T47D (cell line): ENCODE measurements at regions not wholly inside any gene's neighbourhood (a gene's known extent, or its start where the extent isn't known, plus 50 kb on each side); places are given as distances from the start of the nearest gene placed in this dataset.
"Not testable (repeated sequence)": the region's sequence is repeated elsewhere in the genome, so short reads cannot be mapped to it uniquely, and the experiment has no call there.

Source experiments
- DNase-seq, 2 experiments: peaks; one replicate each; pipeline versions ENCODE4 v3.0.0 to v3.0.0-alpha.2; 2011 to 2012; ENCODE audit warnings: low read depth in 1 of 2, low spot score in 1 of 2
- JUND ChIP-seq: IDR thresholded peaks from 2 replicates; pipeline ENCODE4 v1.6.1; 2012; ENCODE audit warnings: low read depth
- in situ Hi-C: cut with HindIII; loops from 2 replicates; pipeline ENCODE4 v1.10.0; 2016; ENCODE audit warnings: low sequenced_read_pairs, low pct_unique_long_range_greater_than_20kb

DNA sequence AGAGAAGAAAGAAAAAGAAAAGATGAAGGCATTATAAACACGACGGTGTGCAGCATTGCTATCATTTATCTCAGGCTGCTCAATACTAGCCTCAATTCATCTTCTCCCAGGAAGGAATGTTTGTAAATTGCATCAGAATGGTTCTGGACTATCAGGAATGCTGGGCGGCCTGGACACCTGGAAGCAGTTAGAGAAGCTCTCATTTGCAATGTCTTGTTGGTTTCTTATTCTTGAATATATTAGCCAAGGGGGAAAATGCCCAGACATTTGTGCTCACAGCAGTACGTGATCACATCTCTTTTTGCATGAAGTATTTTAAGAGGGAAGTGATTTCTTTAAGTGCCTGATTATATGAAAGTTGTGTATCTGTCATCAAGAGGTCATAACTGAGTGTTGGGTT lies 85.6 kb upstream of the IMMP2L start:
- in situ Hi-C loops, result no loop called here
- no peak for TF ChIP-seq JUND
- DNase-seq, result no peak

DNA sequence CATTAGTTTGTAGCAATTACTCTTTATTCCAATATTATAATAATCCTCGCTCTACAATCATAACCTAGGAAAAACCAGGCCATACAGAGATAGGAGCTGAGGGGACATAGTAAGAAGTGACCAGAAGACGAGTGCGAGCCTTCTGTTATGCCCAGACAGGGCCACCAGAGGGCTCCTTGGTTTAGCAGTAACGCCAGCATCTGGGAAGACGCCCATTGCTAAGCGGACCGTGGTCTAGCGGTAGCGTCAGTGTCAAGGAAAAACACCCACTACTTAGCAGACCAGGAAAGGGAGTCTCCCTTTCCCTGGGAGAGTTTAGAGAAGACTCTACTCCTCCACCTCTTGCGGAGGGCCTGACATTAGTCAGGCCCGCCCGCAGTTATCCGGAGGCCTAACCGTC lies 82.3 kb upstream of the IMMP2L start:
- in situ Hi-C loops, result not testable (repeated sequence)
- DNase-seq, result peak in 1 of 2 experiments; percentile 60

DNA sequence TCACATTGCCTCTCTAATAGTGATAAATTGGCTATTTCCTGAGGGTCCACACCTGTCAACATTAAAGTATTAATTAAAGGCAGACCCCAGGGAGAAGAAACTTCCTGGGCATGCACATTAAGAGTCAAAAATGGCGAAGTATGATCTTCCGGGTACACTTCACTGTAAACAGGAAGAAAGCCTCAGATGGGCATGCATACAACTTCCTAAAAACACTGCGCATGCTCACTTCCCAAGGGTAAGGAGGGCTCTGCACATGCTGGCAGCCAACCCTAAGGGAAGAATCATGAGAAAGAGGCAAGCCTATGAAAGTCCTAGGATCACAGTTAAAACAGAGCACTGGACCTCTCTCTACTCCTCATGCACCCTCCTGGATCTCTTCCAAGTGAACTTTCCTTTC lies 80.1 kb upstream of the IMMP2L start:
- no peak for TF ChIP-seq JUND
- DNase-seq, result no peak
- in situ Hi-C loops, result no loop called here

DNA sequence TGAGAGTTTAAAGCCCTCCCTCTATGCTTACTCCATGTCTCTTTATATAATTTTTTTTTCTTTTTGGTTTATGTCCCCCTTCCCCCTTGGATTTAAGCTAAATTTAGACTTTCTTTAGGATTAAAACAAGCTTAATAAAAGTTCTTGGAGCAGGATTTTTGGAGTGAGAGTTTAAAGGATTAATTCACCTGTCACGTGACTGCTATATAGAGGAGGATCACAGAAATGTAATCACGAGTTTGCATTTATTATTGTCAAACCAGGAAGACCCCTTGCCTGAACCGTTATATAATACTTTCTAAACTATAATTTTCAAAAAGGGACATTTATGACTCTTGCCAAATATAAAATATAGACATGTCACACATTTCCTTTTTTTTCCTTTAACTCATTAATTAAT lies 78.1 kb upstream of the IMMP2L start:
- TF ChIP-seq JUND, result no peak
- no peak for DNase-seq
- in situ Hi-C loops, result no loop called here

DNA sequence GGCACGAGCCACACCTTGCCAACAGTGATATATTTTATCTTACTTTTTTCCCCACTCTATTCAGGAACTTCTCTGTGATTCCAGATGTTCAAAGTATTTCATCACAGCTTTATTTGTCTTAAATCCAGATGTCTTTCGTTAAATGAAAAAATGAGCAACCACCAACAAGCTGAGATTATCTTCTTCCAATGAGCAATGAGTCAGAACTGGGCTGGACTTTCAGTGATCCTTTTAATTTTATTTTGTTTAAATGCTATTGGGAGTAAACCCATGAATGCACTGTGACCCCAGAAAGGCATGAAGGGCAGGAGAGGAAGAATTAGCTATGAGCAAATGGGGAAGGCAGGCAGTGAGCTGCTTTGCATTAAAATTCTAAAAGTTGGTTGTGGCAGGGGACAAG lies 77.6 kb upstream of the IMMP2L start:
- DNase-seq, result no peak
- no peak for TF ChIP-seq JUND
- in situ Hi-C loops, result no loop called here

DNA sequence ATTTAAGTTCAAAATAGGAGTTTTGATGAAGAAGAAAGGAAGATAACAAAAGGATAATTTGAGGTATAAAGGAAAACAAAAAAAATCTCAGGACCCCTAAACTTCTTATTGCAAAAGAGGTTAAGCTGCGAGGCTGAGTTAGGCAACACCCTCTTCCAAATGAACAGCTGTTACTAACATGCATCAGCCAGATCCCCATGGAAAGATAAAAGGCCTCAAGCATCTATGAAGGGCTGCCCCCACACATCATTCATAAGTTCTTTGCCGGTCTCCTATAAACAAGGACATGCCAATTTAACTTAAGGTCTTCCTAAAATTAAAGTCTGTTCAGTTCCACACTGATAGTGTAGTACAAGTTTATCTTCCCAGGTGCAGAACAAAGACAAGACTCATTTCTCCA lies 75.8 kb upstream of the IMMP2L start:
- no peak for DNase-seq
- no peak for TF ChIP-seq JUND
- in situ Hi-C loops, result no loop called here

DNA sequence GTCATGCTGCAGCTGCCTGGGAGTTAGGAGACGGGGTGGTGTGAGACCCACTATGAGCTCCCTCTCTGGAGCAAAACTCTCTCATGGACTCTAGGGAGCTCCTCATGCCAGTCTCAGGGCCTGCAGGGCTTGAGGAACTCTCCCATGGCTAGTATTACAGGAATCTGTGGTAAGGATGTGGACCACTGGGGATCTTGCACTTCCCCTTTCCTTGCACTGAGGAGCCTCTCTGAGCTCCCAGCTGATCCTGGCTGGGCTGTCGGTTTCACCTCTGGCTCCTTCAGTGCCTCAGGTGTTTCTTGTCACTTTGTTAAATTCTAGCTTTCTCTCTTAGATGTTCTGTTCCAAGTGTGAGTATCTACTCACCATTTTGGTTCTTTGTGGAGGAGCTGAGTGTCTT lies 71.6 kb upstream of the IMMP2L start:
- in situ Hi-C loops, result no loop called here
- no peak for DNase-seq
- no peak for TF ChIP-seq JUND

DNA sequence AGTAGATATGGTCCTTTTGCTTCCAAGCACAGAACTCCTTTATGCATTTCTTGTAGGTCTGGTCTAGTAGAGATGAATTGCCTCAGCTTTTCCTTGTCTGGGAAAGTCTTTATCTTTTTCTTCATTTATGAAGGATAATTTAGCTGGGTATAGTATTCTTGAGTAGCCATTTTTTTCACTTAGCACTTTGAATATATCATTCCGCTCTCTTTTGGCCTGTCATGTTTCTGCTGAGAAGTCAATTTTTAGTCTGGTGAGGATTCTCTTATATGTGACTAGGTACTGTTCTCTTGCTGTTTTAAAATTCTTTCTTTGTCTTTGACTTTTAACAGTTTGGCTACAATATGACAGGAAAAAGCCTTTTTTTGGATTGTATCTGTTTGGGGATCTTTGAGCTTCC lies 68.6 kb upstream of the IMMP2L start:
- no peak for TF ChIP-seq JUND
- no peak for DNase-seq
- in situ Hi-C loops, result no loop called here

DNA sequence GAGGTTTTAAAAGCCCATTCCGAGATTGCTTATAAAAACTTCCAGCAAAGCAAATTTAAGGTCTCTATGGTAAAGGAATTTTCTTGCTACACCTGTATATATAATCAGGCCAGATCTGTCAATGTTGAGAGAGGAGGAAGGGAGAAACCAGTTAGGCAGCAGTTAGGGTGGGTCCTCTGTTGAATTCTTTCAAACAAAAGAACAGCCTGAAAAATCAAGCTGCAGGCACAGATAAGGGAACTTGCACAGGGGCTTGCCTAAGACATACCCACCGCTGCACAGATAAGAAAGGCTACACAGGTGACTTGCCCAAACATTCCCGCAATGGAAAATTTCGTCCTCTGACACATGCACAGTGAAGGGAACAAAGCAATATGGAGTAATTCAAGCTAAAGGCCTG lies 59.8 kb upstream of the IMMP2L start:
- in situ Hi-C loops, result no loop called here
- peak in 1 of 2 experiments; percentile 48 for DNase-seq
- no peak for TF ChIP-seq JUND
